Sigmoid colon (tissue), 6 donors: ENCODE measurements at regions not wholly inside any gene's neighbourhood (a gene's known extent, or its start where the extent isn't known, plus 50 kb on each side); places are given as distances from the start of the nearest gene placed in this dataset.

Experiments
- DNase-seq: peaks from one replicate; pipeline ENCODE4 v3.0.0-alpha.2; 2019
- H3K27ac ChIP-seq, 4 donors: fragments of 200-600 bp; sonication (generic); one replicate each; pipeline ENCODE4 v1.5.1; 2016 to 2019; ENCODE audit warnings: mild to moderate bottlenecking in 1 of 4
- H3K27me3 ChIP-seq, 3 donors: fragments of 200-600 bp; sonication (generic); one replicate each; pipeline ENCODE4 v1.5.1; 2019; ENCODE audit warnings: mild to moderate bottlenecking in 1 of 3
- H3K36me3 ChIP-seq, 4 donors: fragments of 200-600 bp; sonication (generic); one replicate each; pipeline ENCODE4 v1.5.1; 2016 to 2019
- H3K4me1 ChIP-seq, 4 donors: fragments of 200-600 bp; sonication (generic); one replicate each; pipeline ENCODE4 v1.5.1; 2017 to 2019
- H3K4me3 ChIP-seq, 4 donors: fragments of 200-600 bp; sonication (generic); one replicate each; pipeline ENCODE4 v1.5.1; 2017 to 2019; ENCODE audit warnings: mild to moderate bottlenecking in 2 of 4, moderate library complexity in 1 of 4
- H3K9me3 ChIP-seq, 4 donors: fragments of 200-600 bp in 3 of 4; sonication (generic) in 3 of 4; one replicate each; pipeline versions ENCODE4 v1.5.1 to v1.6.1; 2013 to 2019
- EP300 ChIP-seq, 4 donors: sonication (generic); formaldehyde crosslinking; IDR thresholded peaks; one replicate each; pipeline ENCODE4 v1.6.1; 2017; ENCODE audit warnings: antibody characterized with exemption in 4 of 4
- POLR2A ChIP-seq, 2 donors: fragments of 450-650 bp; IDR thresholded peaks; one replicate each; pipeline ENCODE4 v1.6.1; 2016; ENCODE audit warnings: antibody characterized with exemption in 2 of 2, mild to moderate bottlenecking in 2 of 2, moderate library complexity in 2 of 2
- POLR2AphosphoS5 ChIP-seq, 4 donors: sonication (generic); formaldehyde crosslinking; IDR thresholded peaks; one replicate each; pipeline ENCODE4 v1.6.1; 2017; ENCODE audit warnings: antibody characterized with exemption in 4 of 4
- WGBS, 2 donors: extraction: QIAGEN DNeasy Blood & Tissue Kit; methylation state at CpG; one replicate each; pipeline ENCODE4 v1.1.7; 2013; 5-methylcytosine and 5-hydroxymethylcytosine counted together
- intact Hi-C: fragments of 100-400 bp; cut with DNase I; formaldehyde crosslinking; loops from one replicate; pipeline ENCODE4 v1.15.1; 2023
- TF ChIP-seq, protein P1 (sequence below), 4 experiments: fragments of 450-650 bp in 3 of 4; fragments of 200-600 bp in 1 of 4; IDR thresholded peaks; one replicate each; pipeline ENCODE4 v1.5.1; 2016 to 2019; ENCODE audit warnings: antibody characterized with exemption in 4 of 4, mild to moderate bottlenecking in 3 of 4, moderate library complexity in 2 of 4
- donor health status: healthy with polysubstance abuse.
- donor health status: healthy.

DNA sequence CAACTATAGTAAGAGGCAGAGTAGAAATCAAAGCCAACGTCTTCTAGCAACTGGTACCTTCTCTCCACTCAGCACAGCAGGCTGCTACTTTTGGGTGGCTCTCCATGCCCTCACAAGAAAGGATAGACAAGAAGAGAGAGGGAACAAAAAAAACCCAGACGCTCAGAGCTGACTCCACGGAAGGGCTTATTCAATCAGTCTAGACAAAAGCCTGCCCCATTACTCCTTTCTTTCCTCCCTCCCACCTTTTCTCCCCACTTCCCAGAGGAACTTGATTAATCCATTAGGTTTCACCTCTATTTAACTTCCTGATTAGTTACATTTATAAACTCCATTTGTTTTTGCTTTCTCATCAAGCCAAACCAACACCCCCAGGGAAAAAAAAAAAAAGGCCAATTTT lies 71.1 kb upstream of the CCDC60 start:
- 43 to 75% methylated on average over 3 of the region's 3 CpGs for WGBS, 2 donors
- TF ChIP-seq EP300 (IDR thresholded peaks at IDR 0.05) (no peak), POLR2AphosphoS5 (IDR thresholded peaks at IDR 0.05) (no peak), POLR2A (IDR thresholded peaks at IDR 0.05) (no peak)

DNA sequence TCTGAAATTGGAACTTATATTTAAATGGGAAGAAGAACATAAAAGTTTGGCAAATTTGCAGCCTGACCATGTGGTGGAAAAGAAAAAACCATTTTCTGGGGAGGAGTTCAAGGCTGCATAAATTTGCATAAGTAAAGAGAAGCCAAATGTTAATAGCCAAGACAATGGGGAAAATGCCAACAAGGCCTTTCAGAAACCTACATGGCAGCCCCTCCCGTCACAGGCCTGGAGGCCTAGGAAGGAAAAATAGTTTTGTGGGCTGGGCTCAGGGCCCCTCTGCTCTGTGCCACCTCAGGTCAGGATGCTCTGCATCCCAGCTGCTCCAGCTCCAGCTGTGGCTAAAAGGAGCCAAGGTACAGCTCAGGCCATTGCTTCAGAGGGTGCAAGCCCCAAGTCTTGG lies 67.6 kb upstream of the CCDC60 start:
- TF ChIP-seq EP300 (IDR thresholded peaks at IDR 0.05) = no peak
- TF ChIP-seq, protein P1, sequence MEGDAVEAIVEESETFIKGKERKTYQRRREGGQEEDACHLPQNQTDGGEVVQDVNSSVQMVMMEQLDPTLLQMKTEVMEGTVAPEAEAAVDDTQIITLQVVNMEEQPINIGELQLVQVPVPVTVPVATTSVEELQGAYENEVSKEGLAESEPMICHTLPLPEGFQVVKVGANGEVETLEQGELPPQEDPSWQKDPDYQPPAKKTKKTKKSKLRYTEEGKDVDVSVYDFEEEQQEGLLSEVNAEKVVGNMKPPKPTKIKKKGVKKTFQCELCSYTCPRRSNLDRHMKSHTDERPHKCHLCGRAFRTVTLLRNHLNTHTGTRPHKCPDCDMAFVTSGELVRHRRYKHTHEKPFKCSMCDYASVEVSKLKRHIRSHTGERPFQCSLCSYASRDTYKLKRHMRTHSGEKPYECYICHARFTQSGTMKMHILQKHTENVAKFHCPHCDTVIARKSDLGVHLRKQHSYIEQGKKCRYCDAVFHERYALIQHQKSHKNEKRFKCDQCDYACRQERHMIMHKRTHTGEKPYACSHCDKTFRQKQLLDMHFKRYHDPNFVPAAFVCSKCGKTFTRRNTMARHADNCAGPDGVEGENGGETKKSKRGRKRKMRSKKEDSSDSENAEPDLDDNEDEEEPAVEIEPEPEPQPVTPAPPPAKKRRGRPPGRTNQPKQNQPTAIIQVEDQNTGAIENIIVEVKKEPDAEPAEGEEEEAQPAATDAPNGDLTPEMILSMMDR (IDR thresholded peaks at IDR 0.05) = no peak
- no peak for TF ChIP-seq POLR2AphosphoS5 (IDR thresholded peaks at IDR 0.05)
- no peak for TF ChIP-seq POLR2A (IDR thresholded peaks at IDR 0.05)
- intact Hi-C loops = no loop called here
- Histone ChIP-seq H3K27me3 (no peaks in the 10 kb centered on the region), H3K9me3 (no peaks in the 10 kb centered on the region), H3K4me3 (no peak overlapping the region), H3K4me1 (no peaks in the 10 kb centered on the region), H3K36me3 (no peaks in the 10 kb centered on the region), H3K27ac (no peak overlapping the region)
- 82 to 85% methylated on average over 1 of the region's 1 CpG for WGBS, 2 donors
- DNase-seq = no peak

More for the DNA sequence above, 71.1 kb upstream of the CCDC60 start:
- no peaks in the 10 kb centered on the region for H3K27me3 ChIP-seq
- H3K9me3 ChIP-seq = no peaks in the 10 kb centered on the region
- intact Hi-C loops = no loop called here
- no peak overlapping the region for H3K27ac ChIP-seq
- H3K4me3 ChIP-seq = no peak overlapping the region
- no peaks in the 10 kb centered on the region for H3K4me1 ChIP-seq
- no peak for DNase-seq
- no peaks in the 10 kb centered on the region for H3K36me3 ChIP-seq

DNA sequence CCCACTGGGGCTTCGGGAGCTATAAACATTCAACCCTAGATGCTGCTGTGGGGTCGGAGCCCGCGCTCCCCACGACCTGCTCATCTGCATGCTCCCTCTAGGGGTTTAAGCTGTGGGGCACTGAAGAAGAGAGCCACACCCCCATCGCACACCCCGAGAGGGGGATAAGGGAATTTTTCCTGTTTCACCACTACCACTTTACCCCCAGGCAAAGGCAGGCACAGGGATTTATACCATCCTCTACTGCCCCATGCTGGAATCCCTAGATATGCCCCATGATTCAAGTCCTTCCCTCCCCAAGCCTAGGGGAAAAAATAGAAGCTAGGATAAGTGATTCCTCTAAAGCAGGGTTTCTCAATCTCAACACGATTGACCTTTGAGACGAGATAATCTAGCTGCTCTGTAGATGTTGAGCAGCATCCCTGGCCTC lies 59.9 kb upstream of the CCDC60 start:
- TF ChIP-seq POLR2AphosphoS5 (IDR thresholded peaks at IDR 0.05) = no peak
- TF ChIP-seq, protein P1 (IDR thresholded peaks at IDR 0.05) = no peak
- TF ChIP-seq EP300 (IDR thresholded peaks at IDR 0.05) = no peak
- TF ChIP-seq POLR2A (IDR thresholded peaks at IDR 0.05) = no peak
- H3K9me3 ChIP-seq = no peaks in the 10 kb centered on the region
- intact Hi-C loops = no loop called here
- H3K4me3 ChIP-seq = no peak overlapping the region
- no peaks in the 10 kb centered on the region for H3K27me3 ChIP-seq
- H3K36me3 ChIP-seq = no peaks in the 10 kb centered on the region
- WGBS, 2 donors = 65 to 78% methylated on average over 9 of the region's 9 CpGs
- H3K4me1 ChIP-seq = no peaks in the 10 kb centered on the region
- no peak for DNase-seq
- no peak overlapping the region for H3K27ac ChIP-seq

DNA sequence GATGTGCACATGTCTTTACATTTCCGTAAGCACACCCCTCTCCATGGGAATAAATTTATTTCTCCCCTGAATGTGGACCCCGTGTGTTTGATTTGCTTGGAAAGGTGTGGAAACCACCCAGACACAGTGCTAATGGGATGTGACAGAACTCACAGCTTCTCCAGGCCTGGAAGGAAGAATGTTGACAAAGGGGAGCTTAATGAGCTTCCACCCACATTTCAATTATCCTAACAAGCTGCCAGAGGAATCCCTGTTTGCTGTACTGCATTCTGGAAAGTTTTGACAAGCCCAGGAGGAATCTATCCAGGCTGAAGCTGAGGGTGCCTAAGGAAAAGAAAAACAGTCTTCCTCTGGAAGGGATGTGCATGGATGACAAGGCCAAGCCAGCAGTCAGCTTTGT lies 51.2 kb upstream of the CCDC60 start:
- no peak for DNase-seq
- no peaks in the 10 kb centered on the region for H3K27me3 ChIP-seq
- TF ChIP-seq EP300 (IDR thresholded peaks at IDR 0.05) (no peak), POLR2AphosphoS5 (IDR thresholded peaks at IDR 0.05) (no peak), POLR2A (IDR thresholded peaks at IDR 0.05) (no peak)
- TF ChIP-seq, protein P1 (IDR thresholded peaks at IDR 0.05) = no peak
- H3K4me1 ChIP-seq = peaks cover 0 to 5% (median 0%) of the 10 kb centered on the region in 4 donors
- H3K36me3 ChIP-seq = no peaks in the 10 kb centered on the region
- intact Hi-C loops = no loop called here
- 40 to 44% methylated on average over 2 of the region's 2 CpGs for WGBS, 2 donors
- no peaks in the 10 kb centered on the region for H3K9me3 ChIP-seq
- H3K4me3 ChIP-seq = no peak overlapping the region
- no peak overlapping the region for H3K27ac ChIP-seq
